ENCODE measurements at regions not wholly inside any gene's neighbourhood (a gene's known extent, or its start where the extent isn't known, plus 50 kb on each side); places are given as distances from the start of the nearest gene placed in this dataset.

DNA sequence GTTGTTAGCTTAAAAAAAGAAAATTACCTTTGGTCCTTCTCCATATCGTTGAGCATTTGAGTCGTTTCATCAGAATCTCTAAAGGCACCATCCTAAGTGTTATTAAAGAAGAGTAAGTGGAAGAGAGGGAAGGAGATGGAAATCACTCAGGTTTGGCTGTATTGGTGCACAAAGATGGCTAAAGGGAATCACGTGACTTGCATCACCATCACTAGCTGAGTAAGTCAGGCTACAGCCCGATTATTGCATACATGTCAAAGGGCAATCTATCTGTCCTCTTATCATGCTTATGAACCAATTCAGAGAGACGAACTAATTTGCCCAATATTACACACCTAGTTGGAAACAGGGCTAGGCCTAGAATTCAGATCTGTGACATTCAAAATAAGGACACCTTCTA is 137.6 kb downstream of the CMPK2 start:
- Histone ChIP-seq H3K9ac (ENCODE audit: low read length) (no peak overlapping the region), H2AFZ (ENCODE audit: low read depth, low read length) (no peak overlapping the region), H4K20me1 (ENCODE audit: insufficient read depth) (no peaks in the 10 kb centered on the region), H3K27me3 (ENCODE audit: insufficient read depth, low read depth, low read length) (no peaks in the 10 kb centered on the region), H3K4me2 (ENCODE audit: low read length) (no peak overlapping the region), H3K9me2 (ENCODE audit: insufficient read depth, low read length) (no peaks in the 10 kb centered on the region), H3K4me3 (ENCODE audit: low read length) (no peak overlapping the region), H3K27ac (ENCODE audit: low read length) (no peak overlapping the region), H3K79me2 (replicated peaks; ENCODE audit: insufficient read depth, low read length) (no peaks in the 10 kb centered on the region), H3F3A (ENCODE audit: insufficient read depth, low read length, poor library complexity, severe bottlenecking) (no peaks in the 10 kb centered on the region), H3K36me3 (ENCODE audit: insufficient read depth, low read length) (no peaks in the 10 kb centered on the region), H3K9me3 (ENCODE audit: low read length) (no peaks in the 10 kb centered on the region)
- no peak for TF ChIP-seq MXI1 (conservative IDR thresholded peaks at IDR 0.05; ENCODE audit: poor library complexity, severe bottlenecking)
- TF ChIP-seq, protein P1, sequence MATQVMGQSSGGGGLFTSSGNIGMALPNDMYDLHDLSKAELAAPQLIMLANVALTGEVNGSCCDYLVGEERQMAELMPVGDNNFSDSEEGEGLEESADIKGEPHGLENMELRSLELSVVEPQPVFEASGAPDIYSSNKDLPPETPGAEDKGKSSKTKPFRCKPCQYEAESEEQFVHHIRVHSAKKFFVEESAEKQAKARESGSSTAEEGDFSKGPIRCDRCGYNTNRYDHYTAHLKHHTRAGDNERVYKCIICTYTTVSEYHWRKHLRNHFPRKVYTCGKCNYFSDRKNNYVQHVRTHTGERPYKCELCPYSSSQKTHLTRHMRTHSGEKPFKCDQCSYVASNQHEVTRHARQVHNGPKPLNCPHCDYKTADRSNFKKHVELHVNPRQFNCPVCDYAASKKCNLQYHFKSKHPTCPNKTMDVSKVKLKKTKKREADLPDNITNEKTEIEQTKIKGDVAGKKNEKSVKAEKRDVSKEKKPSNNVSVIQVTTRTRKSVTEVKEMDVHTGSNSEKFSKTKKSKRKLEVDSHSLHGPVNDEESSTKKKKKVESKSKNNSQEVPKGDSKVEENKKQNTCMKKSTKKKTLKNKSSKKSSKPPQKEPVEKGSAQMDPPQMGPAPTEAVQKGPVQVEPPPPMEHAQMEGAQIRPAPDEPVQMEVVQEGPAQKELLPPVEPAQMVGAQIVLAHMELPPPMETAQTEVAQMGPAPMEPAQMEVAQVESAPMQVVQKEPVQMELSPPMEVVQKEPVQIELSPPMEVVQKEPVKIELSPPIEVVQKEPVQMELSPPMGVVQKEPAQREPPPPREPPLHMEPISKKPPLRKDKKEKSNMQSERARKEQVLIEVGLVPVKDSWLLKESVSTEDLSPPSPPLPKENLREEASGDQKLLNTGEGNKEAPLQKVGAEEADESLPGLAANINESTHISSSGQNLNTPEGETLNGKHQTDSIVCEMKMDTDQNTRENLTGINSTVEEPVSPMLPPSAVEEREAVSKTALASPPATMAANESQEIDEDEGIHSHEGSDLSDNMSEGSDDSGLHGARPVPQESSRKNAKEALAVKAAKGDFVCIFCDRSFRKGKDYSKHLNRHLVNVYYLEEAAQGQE (IDR thresholded peaks at IDR 0.05; ENCODE audit: borderline replicate concordance): no peak
- TF ChIP-seq SMC3 (conservative IDR thresholded peaks at IDR 0.05; ENCODE audit: poor library complexity): no peak
- no peak for TF ChIP-seq EP300 (conservative IDR thresholded peaks at IDR 0.05; ENCODE audit: poor library complexity, severe bottlenecking)
- no peak for TF ChIP-seq TAF1 (IDR thresholded peaks at IDR 0.05; ENCODE audit: low read depth)
- TF ChIP-seq EZH2 (IDR thresholded peaks at IDR 0.05; ENCODE audit: borderline replicate concordance, insufficient read depth, low read length, poor library complexity, severe bottlenecking): no peak
- no peak for TF ChIP-seq POLR2AphosphoS5 (IDR thresholded peaks at IDR 0.05)
- TF ChIP-seq, protein P2, sequence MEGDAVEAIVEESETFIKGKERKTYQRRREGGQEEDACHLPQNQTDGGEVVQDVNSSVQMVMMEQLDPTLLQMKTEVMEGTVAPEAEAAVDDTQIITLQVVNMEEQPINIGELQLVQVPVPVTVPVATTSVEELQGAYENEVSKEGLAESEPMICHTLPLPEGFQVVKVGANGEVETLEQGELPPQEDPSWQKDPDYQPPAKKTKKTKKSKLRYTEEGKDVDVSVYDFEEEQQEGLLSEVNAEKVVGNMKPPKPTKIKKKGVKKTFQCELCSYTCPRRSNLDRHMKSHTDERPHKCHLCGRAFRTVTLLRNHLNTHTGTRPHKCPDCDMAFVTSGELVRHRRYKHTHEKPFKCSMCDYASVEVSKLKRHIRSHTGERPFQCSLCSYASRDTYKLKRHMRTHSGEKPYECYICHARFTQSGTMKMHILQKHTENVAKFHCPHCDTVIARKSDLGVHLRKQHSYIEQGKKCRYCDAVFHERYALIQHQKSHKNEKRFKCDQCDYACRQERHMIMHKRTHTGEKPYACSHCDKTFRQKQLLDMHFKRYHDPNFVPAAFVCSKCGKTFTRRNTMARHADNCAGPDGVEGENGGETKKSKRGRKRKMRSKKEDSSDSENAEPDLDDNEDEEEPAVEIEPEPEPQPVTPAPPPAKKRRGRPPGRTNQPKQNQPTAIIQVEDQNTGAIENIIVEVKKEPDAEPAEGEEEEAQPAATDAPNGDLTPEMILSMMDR (IDR thresholded peaks at IDR 0.05; ENCODE audit: poor library complexity, severe bottlenecking): no peak
- no peak for TF ChIP-seq RAD21 (conservative IDR thresholded peaks at IDR 0.05)

DNA sequence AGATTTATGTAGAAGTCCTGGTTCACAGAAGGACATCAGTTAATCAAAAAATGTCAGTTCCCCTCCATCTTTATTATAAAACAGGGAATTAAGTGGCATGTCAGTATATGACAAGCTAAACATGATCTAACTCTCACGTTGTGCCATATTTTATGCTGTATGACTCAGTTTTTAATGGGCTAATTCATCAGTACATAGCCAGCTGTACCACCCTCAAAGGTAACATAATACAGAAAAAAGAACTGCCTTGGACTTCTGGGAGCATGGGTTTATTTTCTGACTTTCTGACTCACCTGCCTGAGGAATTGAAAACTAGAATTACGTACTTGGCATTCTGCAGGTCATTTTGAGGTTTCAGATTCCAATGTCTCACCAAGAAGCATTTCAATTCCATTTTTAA is 135.7 kb downstream of the CMPK2 start:
- no peaks in the 10 kb centered on the region for H4K20me1 ChIP-seq (ENCODE audit: insufficient read depth)
- H3K36me3 ChIP-seq (ENCODE audit: insufficient read depth, low read length): no peaks in the 10 kb centered on the region
- TF ChIP-seq, protein P1 (IDR thresholded peaks at IDR 0.05; ENCODE audit: borderline replicate concordance): no peak
- TF ChIP-seq MXI1 (conservative IDR thresholded peaks at IDR 0.05; ENCODE audit: poor library complexity, severe bottlenecking) (no peak), SMC3 (conservative IDR thresholded peaks at IDR 0.05; ENCODE audit: poor library complexity) (no peak), RAD21 (conservative IDR thresholded peaks at IDR 0.05) (no peak), EP300 (conservative IDR thresholded peaks at IDR 0.05; ENCODE audit: poor library complexity, severe bottlenecking) (no peak), POLR2AphosphoS5 (IDR thresholded peaks at IDR 0.05) (no peak), TAF1 (IDR thresholded peaks at IDR 0.05; ENCODE audit: low read depth) (no peak), EZH2 (IDR thresholded peaks at IDR 0.05; ENCODE audit: borderline replicate concordance, insufficient read depth, low read length, poor library complexity, severe bottlenecking) (no peak)
- TF ChIP-seq, protein P2 (IDR thresholded peaks at IDR 0.05; ENCODE audit: poor library complexity, severe bottlenecking): no peak
- no peaks in the 10 kb centered on the region for H3K79me2 ChIP-seq (replicated peaks; ENCODE audit: insufficient read depth, low read length)
- no peak overlapping the region for H2AFZ ChIP-seq (ENCODE audit: low read depth, low read length)
- H3K9ac ChIP-seq (ENCODE audit: low read length): no peak overlapping the region
- H3K27me3 ChIP-seq (ENCODE audit: insufficient read depth, low read depth, low read length): no peaks in the 10 kb centered on the region
- no peaks in the 10 kb centered on the region for H3F3A ChIP-seq (ENCODE audit: insufficient read depth, low read length, poor library complexity, severe bottlenecking)
- no peak overlapping the region for H3K4me3 ChIP-seq (ENCODE audit: low read length)
- no peak overlapping the region for H3K4me2 ChIP-seq (ENCODE audit: low read length)
- H3K9me3 ChIP-seq (ENCODE audit: low read length): no peaks in the 10 kb centered on the region
- no peaks in the 10 kb centered on the region for H3K9me2 ChIP-seq (ENCODE audit: insufficient read depth, low read length)
- no peak overlapping the region for H3K27ac ChIP-seq (ENCODE audit: low read length)

Data from neural cell (in vitro differentiated cells).